ENCODE measurements at regions not wholly inside any gene's neighbourhood (a gene's known extent, or its start where the extent isn't known, plus 50 kb on each side); places are given as distances from the start of the nearest gene placed in this dataset.

GRCh38 chr4:52372269-52372668, 286.8 kb downstream of the USP46 start:
- Histone ChIP-seq H2BK120ac (ENCODE audit: low read depth, low read length) (no peak overlapping the region), H3K9me1 (ENCODE audit: insufficient read depth, low read length) (no peaks in the 10 kb centered on the region), H4K8ac (ENCODE audit: low read depth in 2 of 2, low read length in 2 of 2) (no peak overlapping the region), H2AK9ac (replicated peaks; ENCODE audit: low read depth, low read length, poor library complexity) (no peak overlapping the region), H3K36me3 (ENCODE audit: control insufficient read depth, insufficient read depth, low read length) (no peaks in the 10 kb centered on the region), H3K14ac (replicated peaks; ENCODE audit: low read depth, low read length) (no peak overlapping the region), H3K4me3 (ENCODE audit: insufficient read depth, low read depth, low read length) (no peak overlapping the region), H3K9me3 (ENCODE audit: control insufficient read depth, insufficient read depth, low read length) (no peaks in the 10 kb centered on the region), H4K91ac (ENCODE audit: insufficient read depth, low read depth, low read length) (no peak overlapping the region), H3K56ac (ENCODE audit: extremely low read depth, insufficient read depth, low read length) (no peak overlapping the region), H3K23ac (ENCODE audit: low read depth, low read length) (no peak overlapping the region), H3K79me1 (ENCODE audit: low read depth in 1 of 2, low read length in 2 of 2) (no peaks in the 10 kb centered on the region), H3K18ac (ENCODE audit: low read depth, low read length) (no peak overlapping the region), H2BK15ac (ENCODE audit: low read depth, low read length) (no peak overlapping the region), H4K20me1 (ENCODE audit: insufficient read depth, low read length) (no peaks in the 10 kb centered on the region), H3K9ac (ENCODE audit: low read depth, low read length) (no peak overlapping the region), H3K4me2 (ENCODE audit: low read depth, low read length) (no peak overlapping the region), H2BK5ac (ENCODE audit: low read depth, low read length, poor library complexity, severe bottlenecking) (no peak overlapping the region), H3K27ac (ENCODE audit: insufficient read depth, low read length) (no peak overlapping the region), H3K4ac (ENCODE audit: low read depth, low read length) (no peak overlapping the region), H2AFZ (replicated peaks; ENCODE audit: low read length, poor library complexity) (no peak overlapping the region), H3K4me1 (ENCODE audit: control insufficient read depth, insufficient read depth, low read length) (no peaks in the 10 kb centered on the region), H2BK20ac (ENCODE audit: low read depth, low read length) (no peak overlapping the region), H3K27me3 (ENCODE audit: control insufficient read depth, insufficient read depth, low read length) (peaks cover 13% of the 10 kb centered on the region), H2AK5ac (ENCODE audit: low read depth, low read length) (no peak overlapping the region), H4K5ac (ENCODE audit: low read depth, low read length) (no peak overlapping the region)
- dilution Hi-C loops (cut with HindIII; ENCODE audit: low sequenced_read_pairs, unreplicated experiment) = no loop called here
- ChIA-PET POLR2A (ENCODE audit: unreplicated experiment) (no interaction called here), CTCF (no interaction called here)
- TF ChIP-seq USF2 (IDR thresholded peaks at IDR 0.05; ENCODE audit: low read depth, low read length) = no peak
- no peak for TF ChIP-seq SMC3 (IDR thresholded peaks at IDR 0.05; ENCODE audit: low read depth, low read length)
- no peak for TF ChIP-seq NFE2L2 (IDR thresholded peaks at IDR 0.05; ENCODE audit: low read depth, low read length)
- TF ChIP-seq RFX5 (IDR thresholded peaks at IDR 0.05; ENCODE audit: low read depth, low read length) = no peak
- TF ChIP-seq CTCF (conservative IDR thresholded peaks at IDR 0.05; ENCODE audit: low read depth, low read length) = no peak
- TF ChIP-seq POLR2A (IDR thresholded peaks at IDR 0.05; ENCODE audit: low read depth, low read length) = no peak
- no peak for TF ChIP-seq ELK1 (IDR thresholded peaks at IDR 0.05; ENCODE audit: borderline replicate concordance, low read depth, low read length)
- no peak for TF ChIP-seq BHLHE40 (IDR thresholded peaks at IDR 0.05; ENCODE audit: low read depth, low read length)
- no peak for TF ChIP-seq RAD21 (IDR thresholded peaks at IDR 0.05; ENCODE audit: low read length)
- no peak for TF ChIP-seq CEBPB (IDR thresholded peaks at IDR 0.05; ENCODE audit: low read depth, low read length)
- TF ChIP-seq MAZ (IDR thresholded peaks at IDR 0.05; ENCODE audit: borderline replicate concordance, low read depth, low read length) = no peak
- no peak for TF ChIP-seq CHD1 (IDR thresholded peaks at IDR 0.05; ENCODE audit: low read depth, low read length)
- in situ Hi-C loops (cut with MboI; ENCODE audit: low sequenced_read_pairs) = loop anchor here (10.0 kb wide), 3 partner anchors 293 to 1853 kb away; partner anchors contain the start of genes FIP1L1 and PDGFRA
- ATAC-seq (ENCODE audit: low read depth) (no peak), DNase-seq (no peak)
- BruUV-seq (replicated peaks) = no TSS peak
- intact Hi-C loops (cut with micrococcal nuclease) = loop anchor here (10.0 kb wide), 2 partner anchors 343 to 493 kb away; partner anchors contain the start of gene RASL11B
